HG03066 (cell line): ENCODE measurements at regions not wholly inside any gene's neighbourhood (a gene's known extent, or its start where the extent isn't known, plus 50 kb on each side); places are given as distances from the start of the nearest gene placed in this dataset.

Experiments
- ATAC-seq: cut with Tn5 transposase; IDR thresholded peaks from one replicate; pipeline ENCODE4 v1.9.1; 2021; ENCODE audit warnings: low read depth; ENCODE audit not compliant: unreplicated experiment

- no peak for ATAC-seq
These were observed 50.8 kb upstream of the JAG1 start for GRCh38 chr20:10724449-10725173.

DNA sequence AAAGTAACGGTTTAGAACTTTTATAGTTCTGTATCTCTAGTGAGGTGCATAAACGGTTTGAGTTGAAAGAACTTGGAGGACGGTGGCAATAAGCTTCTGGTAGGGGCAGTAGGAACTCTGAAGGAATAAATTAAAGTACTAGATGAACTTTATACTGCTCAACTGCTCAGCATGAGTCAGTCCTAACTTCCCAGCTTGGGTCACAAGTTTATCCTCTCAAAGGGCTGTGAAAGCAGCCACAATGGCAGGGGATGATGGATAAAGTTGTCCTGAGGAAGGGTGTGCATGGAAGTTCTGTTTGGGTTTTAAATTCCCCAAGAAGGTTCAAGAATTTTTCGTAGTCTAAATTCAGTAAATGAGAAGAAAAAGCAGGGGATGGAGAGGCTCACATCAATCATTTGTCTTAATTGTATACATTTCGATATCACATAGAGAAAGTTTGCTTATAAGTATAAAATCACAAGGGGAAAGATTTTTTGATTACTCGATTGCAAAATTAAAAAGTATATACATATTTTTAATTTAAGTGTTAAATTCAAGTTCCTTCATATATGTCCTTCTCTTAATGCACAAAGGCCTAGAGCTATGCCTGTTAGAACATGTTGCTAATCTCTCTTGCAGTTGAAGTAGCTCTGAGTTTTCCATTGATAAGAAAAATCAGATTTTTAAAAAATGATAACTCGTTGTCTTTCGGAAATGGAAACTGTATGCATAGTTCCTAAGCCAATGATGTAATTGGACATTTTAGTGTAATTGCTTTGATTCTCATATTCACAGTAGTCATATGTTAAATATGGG, 55.3 kb upstream of the JAG1 start:
- ATAC-seq: no peak

- no peak for ATAC-seq
These were observed 56.0 kb upstream of the JAG1 start for GRCh38 chr20:10729785-10730184.

GRCh38 chr20:10730629-10731183, 56.9 kb upstream of the JAG1 start:
- ATAC-seq: no peak

DNA sequence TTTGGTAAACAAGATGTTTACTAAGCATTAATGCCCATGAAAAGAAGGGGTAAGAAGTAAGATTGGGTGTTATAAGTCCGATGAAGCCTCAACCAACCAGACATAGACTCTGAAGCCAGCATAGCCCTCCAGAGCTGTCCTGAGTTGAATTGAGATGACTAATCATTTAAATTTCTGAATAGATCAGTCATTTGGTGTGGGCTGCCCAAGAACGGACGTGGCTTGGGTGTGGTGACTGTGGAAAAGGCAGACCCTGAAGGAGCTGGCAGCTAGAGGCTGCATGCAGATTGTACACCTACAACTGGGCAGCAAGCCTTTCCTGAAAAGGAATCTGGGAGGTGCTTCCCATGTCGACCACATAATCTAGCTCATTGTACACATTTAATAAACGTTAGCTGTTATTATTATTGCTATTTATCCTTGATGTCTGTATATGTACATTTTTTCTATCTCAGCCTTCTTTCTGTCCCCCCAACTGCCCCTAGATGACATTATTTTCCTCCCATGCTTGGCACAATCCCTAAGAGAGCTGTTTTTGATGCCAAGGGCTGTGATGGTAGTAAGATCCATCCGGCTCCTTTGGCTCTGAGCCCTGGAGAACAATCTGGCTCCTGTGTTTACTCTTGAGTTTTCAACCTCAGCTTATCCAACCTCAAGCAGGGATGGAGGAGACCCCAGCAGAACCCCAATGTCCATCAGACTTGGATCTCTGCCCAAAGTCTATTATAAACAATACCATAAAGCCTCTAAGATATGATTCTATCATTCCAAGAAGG, 57.6 kb upstream of the JAG1 start:
- ATAC-seq: no peak

GRCh38 chr20:10733122-10733521, 59.3 kb upstream of the JAG1 start:
- no peak for ATAC-seq

- ATAC-seq: no peak
These were observed 61.6 kb upstream of the JAG1 start for GRCh38 chr20:10735195-10735949.

DNA sequence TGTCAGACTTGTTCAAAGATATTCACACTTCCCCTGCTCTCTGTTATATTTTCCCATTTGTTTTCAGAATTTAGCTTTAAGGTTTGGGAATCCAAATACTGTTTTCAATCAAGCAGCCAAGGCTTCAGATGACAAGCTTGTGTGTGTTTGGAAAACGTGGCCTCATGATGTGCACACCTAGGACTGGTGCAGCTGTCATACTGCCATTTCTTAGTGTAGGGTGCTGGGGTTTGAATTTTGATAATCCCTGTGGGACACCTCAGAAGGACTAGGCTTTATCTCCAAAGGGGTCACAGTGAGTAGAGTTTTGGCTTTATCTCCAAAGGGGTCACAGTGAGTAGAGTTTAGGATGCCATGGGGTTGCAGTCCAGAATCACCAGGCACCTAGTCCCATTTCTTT, 65.3 kb upstream of the JAG1 start:
- no peak for ATAC-seq

- ATAC-seq: no peak
These were observed 65.8 kb upstream of the JAG1 start for GRCh38 chr20:10739566-10739965.

DNA sequence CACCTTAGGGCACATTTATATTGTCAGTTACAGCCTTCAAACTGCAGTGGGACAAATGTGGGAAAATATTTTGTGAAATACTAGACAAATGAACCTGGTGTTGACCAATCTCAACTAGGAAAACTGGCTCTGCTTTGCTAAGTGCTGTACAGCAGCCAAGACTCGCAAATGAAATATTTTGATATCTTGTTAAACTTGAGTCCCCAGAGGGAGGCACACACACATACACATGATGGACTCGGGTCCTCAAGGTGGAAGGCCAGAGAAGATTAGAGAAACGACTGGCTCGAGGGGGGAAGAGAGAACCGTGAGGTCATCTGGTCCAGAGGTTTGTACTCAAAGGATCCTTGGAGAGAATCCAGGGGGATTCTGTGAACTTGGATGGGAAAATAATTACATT, 67.3 kb upstream of the JAG1 start:
- ATAC-seq: no peak

- ATAC-seq: no peak
These were observed 72.0 kb upstream of the JAG1 start for GRCh38 chr20:10745790-10746189.

- no peak for ATAC-seq
These were observed 73.2 kb upstream of the JAG1 start for GRCh38 chr20:10747019-10747418.

- no peak for ATAC-seq
These were observed 75.3 kb upstream of the JAG1 start for GRCh38 chr20:10749084-10749483.

GRCh38 chr20:10752206-10752605, 78.4 kb upstream of the JAG1 start:
- ATAC-seq: no peak

DNA sequence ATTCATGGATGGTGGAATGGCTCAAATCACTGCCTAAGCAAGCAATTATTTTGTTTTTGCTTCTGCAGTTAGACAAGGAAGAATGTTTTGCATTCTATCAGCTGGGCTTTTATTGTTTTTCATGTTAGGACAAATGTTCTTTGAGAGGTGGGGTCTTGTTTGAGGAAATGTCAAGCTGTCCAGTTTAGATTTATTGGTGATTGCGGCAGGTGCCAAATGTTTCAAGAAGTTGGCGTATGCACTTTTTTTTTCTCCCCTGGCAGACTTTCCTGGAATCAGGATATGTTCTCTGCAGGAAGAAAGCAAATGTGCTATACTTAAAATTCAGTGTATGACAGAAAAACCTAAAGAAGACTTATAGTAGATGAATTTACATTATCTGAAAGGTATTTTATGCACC, 81.0 kb upstream of the JAG1 start:
- ATAC-seq: no peak

- no peak for ATAC-seq
These were observed 84.6 kb upstream of the JAG1 start for GRCh38 chr20:10758446-10758845.

DNA sequence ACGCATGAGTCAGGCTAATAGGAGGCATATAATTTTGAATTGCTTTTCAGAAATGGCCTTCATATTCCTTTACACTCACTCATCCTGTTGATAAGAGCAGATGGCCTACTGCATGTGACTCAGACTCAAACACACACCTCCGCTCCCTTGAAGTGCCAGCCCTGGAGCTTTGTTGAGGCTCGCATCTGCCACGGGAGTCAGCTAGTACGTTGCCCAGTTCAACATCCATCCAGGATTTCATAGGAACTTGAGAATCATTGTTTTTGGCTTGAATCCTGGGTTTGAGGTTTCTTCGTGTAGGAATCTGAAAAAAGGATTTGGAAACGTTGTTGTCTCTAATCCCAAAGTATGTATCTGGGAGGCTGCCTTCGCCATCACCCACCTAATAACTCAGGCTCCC, 87.4 kb upstream of the JAG1 start:
- no peak for ATAC-seq

GRCh38 chr20:10761786-10762185, 88.0 kb upstream of the JAG1 start:
- ATAC-seq: no peak

DNA sequence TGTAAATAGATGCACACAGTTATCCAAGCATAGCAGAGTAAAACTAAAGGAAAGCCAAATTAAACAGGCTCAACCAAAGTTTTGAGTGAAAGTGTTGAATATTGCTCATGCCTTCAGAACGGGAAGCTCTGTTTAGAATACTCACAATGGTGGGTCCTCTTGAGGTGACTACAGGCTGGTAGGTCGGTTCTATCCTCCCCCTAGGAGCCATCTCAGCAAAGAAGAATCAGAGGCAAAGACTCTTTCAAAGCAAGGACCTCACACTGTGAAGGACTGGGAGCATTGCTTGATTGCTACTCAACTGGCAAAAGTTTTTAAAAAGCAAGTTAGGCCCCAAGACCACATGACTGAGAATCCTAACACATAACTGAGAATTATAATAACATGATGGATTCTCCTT, 88.4 kb upstream of the JAG1 start:
- no peak for ATAC-seq

DNA sequence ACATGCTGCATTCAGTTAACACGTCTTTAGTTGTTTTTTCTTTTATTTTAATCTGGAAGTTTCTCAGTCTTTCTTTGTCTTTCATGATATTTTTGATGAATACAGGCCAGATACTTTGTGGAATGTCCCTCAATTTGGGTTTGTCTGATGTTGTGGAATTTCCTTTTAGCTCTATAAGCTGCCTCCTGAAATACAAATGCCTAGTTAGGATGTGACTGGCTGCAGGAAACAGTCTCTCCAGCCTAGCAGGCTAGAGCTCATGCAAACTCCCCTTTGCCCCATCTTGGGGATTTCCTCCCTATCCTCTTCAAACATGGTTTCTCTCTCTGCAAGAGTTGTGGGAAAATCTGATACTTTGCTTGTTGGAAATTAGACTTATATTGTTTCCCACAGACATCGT, 89.3 kb upstream of the JAG1 start:
- no peak for ATAC-seq
